GM19467 (cell line): ENCODE measurements at regions not wholly inside any gene's neighbourhood (a gene's known extent, or its start where the extent isn't known, plus 50 kb on each side); places are given as distances from the start of the nearest gene placed in this dataset.

ENCODE experiments used
- ATAC-seq: cut with Tn5 transposase; IDR thresholded peaks from one replicate; pipeline ENCODE4 v1.9.1; 2021; ENCODE audit warnings: mild to moderate bottlenecking, moderate library complexity; ENCODE audit not compliant: unreplicated experiment

GRCh38 chr20:11032611-11033010 lies 358.8 kb upstream of the JAG1 start:
- ATAC-seq, result no peak

- no peak for ATAC-seq
These were observed 360.2 kb upstream of the JAG1 start for GRCh38 chr20:11034025-11034424.

DNA sequence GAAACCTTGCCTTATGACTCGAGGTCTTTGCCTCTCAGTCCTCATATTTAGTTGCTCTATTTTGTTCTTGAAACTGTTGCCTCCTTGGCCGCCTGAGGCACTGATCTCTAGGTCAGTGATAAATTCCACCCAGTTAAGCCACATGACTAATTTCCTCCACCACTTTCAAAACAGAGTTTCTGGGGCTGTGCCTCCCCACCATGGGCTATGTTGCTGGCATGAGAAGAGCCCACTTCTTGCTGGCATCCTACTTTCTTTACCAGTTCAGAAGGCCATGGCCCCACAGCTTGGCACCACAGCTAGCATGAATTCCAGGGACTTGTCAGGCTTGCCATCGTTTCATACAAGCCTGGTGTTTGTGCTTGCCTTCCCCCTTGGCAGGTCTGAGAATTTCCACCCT lies 361.4 kb upstream of the JAG1 start:
- ATAC-seq, result no peak

GRCh38 chr20:11041396-11041795 lies 367.6 kb upstream of the JAG1 start:
- ATAC-seq, result no peak

GRCh38 chr20:11043001-11043400 lies 369.2 kb upstream of the JAG1 start:
- no peak for ATAC-seq

- no peak for ATAC-seq
These were observed 370.8 kb upstream of the JAG1 start for GRCh38 chr20:11044561-11044960.

GRCh38 chr20:11045412-11046175 lies 371.8 kb upstream of the JAG1 start:
- no peak for ATAC-seq

DNA sequence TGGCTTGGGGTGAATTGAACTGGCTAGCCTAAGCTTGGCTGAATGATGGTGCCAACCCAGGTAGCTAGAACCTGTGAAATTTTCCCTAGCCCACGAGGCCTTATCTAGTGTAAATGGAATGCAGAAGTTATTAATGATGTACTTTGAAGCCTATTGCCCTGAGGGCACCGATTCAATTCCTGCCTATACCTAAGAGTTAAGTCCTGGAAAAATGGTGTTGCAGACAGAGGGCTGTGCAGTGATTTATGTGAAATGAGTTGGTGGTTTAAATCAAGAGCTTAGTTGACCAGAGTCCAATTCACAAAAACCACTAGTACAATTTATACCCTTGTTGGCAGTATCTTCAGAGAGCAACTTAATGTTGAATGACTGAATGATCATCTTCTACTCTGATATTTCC lies 373.8 kb upstream of the JAG1 start:
- no peak for ATAC-seq

GRCh38 chr20:11048739-11049138 lies 374.9 kb upstream of the JAG1 start:
- no peak for ATAC-seq

GRCh38 chr20:11050350-11050749 lies 376.6 kb upstream of the JAG1 start:
- ATAC-seq, result no peak

DNA sequence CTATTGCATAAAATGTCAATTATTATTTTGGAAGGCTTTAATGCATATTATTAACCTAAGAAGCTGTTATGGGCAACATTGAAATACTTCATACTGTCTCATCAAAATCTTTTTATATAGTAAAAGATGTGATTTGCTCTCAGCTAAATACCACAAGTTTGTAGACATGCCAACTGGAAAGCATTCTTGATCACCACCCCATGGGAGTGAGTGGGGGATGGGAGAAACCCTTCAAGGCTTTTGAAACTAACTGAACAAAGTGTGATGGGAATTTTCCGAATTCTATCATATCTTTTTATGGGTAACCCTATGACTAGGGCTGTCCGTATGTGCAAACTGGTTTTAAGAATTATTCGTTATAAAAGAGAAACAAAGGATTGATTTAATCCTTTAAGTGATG lies 377.3 kb upstream of the JAG1 start:
- ATAC-seq, result no peak

GRCh38 chr20:11053310-11053709 lies 379.5 kb upstream of the JAG1 start:
- no peak for ATAC-seq

- no peak for ATAC-seq
These were observed 380.6 kb upstream of the JAG1 start for GRCh38 chr20:11054266-11054993.

DNA sequence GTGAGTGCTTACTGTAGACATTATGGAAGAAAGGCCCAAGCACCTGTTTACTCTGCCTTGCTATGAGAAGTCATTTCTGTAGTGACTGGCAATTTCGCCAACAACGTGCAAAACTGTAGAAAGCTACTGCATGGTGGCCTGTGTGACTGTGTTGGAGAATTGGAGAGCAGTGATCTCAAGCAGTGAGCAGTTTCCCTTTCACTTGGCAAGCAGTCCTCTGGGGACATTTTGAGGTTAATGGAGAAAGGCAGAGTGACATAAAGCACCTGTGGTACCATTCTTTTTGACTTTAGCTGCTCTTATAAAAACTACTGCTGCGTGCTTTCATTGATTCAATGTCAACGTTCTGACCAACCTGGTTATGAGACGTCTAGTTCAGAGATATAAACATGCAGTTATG lies 382.6 kb upstream of the JAG1 start:
- no peak for ATAC-seq

DNA sequence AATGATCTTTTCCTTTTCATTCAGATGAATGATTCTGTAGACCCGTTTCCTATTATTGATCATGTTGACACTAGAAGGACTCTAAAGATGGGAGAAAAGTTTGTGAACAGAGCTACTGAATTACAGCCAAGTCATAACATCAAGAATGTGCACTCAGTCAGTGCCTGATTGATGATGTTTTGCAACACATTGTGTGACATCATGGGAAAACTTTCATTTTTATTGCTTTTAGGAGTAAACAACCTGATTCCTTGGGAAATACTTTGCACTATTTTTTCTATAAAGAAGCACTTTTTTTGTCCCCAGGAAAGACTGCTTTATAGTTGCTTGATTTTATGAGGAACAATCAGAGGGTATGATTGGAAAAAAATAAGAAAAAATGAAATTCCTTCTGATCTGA lies 383.8 kb upstream of the JAG1 start:
- no peak for ATAC-seq

DNA sequence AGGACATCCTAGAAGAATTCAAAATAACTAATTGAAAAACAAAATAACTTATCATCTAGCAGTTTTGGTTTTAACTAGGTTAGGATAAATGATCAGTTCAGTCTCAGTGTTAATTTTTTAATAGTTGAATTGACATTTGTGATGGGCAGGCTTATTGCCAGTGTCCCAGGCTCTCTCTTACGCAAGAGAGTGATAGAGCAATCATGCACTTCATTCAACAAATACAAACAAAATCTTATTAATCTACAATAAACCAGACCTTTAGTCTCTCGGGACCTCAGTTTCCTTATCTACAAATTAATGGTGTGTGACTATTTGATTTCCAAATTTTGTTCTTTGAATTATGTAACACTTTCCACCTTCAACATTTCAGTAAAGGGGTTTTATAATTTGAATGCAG lies 385.9 kb upstream of the JAG1 start:
- no peak for ATAC-seq

- ATAC-seq, result no peak
These were observed 386.8 kb upstream of the JAG1 start for GRCh38 chr20:11060423-11061185.

DNA sequence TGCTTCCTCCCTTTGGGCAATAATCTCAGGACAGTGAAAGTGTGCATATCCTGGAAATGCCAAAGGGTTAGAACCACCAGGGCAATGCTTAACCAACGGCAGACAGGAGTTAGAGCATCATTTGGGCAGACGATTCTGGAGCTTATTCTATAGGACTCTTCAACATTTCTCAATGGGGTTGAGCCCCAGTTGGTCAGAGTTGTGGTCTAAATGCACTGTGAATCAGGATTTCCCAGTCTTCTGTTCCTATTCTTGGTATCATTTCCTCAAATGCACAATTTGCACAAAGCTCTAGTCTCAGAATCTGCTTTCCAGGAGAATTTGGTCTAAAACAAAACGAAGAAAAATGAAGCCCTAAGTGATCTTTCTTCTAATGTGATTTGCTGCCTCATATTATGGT lies 389.6 kb upstream of the JAG1 start:
- no peak for ATAC-seq

GRCh38 chr20:11064946-11065345 lies 391.1 kb upstream of the JAG1 start:
- ATAC-seq, result no peak

DNA sequence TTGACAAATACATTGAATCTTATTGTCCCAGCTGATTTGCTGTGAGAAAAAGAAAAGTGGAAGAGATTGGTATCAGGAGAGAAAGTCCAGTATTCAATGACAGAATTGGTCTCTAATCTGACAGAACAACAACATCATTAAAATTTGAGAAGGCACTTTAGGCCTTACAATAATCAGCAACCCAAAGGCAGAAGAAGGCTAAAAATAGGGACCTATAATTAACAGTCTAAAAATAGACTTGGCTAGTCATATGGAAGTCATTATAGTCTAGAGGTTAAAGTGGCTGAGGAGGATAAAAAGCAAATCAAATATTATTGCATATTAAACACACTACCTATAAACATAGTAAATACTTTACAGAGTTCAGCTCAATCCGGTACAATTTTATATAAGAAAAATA lies 393.6 kb upstream of the JAG1 start:
- ATAC-seq, result no peak

DNA sequence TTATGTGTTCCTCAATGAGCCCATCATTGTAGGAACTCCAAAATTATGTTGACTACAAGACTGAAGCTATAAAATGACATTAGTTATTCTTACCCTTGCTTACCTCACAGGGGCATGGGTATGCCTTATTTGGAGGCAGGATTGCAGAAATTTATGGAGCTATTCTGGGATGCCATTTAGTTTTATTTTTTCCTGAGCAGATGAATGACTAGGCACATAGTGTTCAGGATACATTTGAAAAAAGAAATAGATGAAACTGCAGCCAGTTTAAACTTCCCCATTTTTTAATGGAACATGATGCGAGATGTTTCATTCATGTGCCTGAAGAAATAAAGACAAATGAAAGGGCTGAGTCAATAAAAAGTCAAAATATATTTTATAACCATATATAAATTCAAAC lies 399.2 kb upstream of the JAG1 start:
- ATAC-seq, result no peak
